Peyer's patch (tissue), 4 donors: ENCODE measurements at regions not wholly inside any gene's neighbourhood (a gene's known extent, or its start where the extent isn't known, plus 50 kb on each side); places are given as distances from the start of the nearest gene placed in this dataset.

Experiments
- POLR2A ChIP-seq, 2 donors: fragments of 450-650 bp; IDR thresholded peaks; one replicate each; pipeline ENCODE4 v1.5.1; 2017; ENCODE audit warnings: antibody characterized with exemption in 2 of 2, mild to moderate bottlenecking in 2 of 2, moderate library complexity in 2 of 2
- TF ChIP-seq, protein P1 (sequence below), 6 experiments: fragments of 450-650 bp in 4 of 6; fragments of 200-600 bp in 2 of 6; sonication (generic) in 1 of 6; IDR thresholded peaks; one replicate each; pipeline ENCODE4 v1.5.1; 2017 to 2019; ENCODE audit warnings: antibody characterized with exemption in 6 of 6, mild to moderate bottlenecking in 3 of 6, moderate library complexity in 1 of 6

- TF ChIP-seq, protein P1, sequence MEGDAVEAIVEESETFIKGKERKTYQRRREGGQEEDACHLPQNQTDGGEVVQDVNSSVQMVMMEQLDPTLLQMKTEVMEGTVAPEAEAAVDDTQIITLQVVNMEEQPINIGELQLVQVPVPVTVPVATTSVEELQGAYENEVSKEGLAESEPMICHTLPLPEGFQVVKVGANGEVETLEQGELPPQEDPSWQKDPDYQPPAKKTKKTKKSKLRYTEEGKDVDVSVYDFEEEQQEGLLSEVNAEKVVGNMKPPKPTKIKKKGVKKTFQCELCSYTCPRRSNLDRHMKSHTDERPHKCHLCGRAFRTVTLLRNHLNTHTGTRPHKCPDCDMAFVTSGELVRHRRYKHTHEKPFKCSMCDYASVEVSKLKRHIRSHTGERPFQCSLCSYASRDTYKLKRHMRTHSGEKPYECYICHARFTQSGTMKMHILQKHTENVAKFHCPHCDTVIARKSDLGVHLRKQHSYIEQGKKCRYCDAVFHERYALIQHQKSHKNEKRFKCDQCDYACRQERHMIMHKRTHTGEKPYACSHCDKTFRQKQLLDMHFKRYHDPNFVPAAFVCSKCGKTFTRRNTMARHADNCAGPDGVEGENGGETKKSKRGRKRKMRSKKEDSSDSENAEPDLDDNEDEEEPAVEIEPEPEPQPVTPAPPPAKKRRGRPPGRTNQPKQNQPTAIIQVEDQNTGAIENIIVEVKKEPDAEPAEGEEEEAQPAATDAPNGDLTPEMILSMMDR (IDR thresholded peaks at IDR 0.05) = no peak
- TF ChIP-seq POLR2A (IDR thresholded peaks at IDR 0.05) = no peak
These were observed 168.1 kb upstream of the SLC7A11 start for GRCh38 chr4:138410266-138410665.
